ENCODE measurements at regions not wholly inside any gene's neighbourhood (a gene's known extent, or its start where the extent isn't known, plus 50 kb on each side); places are given as distances from the start of the nearest gene placed in this dataset.

DNA sequence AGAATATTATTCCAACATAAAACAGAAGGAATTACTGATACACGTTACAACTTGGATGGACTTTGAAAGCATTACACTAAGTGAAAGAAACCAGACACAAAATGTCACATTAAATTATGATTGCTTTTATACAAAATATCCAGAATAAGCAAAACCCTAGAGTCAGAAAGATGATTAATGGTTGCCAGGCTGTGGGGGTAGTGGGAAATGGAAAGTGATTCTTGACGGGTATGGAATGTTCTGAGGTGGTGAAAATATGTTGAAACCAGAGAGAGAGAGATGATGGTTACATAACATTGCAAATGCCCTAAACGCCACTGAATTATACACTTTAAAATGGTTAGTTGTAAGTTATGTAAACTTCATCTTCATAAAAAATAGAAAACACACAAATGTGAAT, 1057.2 kb upstream of the TMEFF2 start:
- no peak for DNase-seq (ENCODE audit: low spot score)
- H3K4me3 ChIP-seq: no peak overlapping the region
- no peak overlapping the region for H3K27ac ChIP-seq
- TF ChIP-seq CTCF (IDR thresholded peaks at IDR 0.05): no peak

GRCh38 chr2:193250389-193250788, 1055.7 kb upstream of the TMEFF2 start:
- no peak for TF ChIP-seq CTCF (IDR thresholded peaks at IDR 0.05)
- no peak for DNase-seq (ENCODE audit: low spot score)
- Histone ChIP-seq H3K4me3 (no peak overlapping the region), H3K27ac (no peak overlapping the region)

DNA sequence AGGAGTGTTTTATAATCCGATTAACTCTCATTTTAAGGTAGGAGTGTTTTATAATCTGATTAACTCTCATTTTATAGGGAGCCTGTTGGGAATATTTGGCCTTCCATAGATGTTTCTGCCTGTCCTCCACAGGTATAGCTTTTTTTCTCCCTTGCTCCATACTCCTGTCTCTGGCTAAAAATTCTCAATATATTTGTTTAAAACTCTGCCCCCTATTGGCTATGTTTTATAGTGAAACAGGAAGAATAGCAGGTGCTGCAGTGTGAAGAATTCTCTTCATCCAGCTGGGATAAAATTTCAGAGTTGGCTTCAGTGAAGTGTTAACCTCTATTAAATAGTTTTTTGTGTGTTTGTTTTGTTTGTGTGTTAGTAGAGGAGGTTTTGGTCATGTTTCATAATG, 1046.0 kb upstream of the TMEFF2 start:
- DNase-seq (ENCODE audit: low spot score): no peak
- H3K27ac ChIP-seq: no peak overlapping the region
- no peak for TF ChIP-seq CTCF (IDR thresholded peaks at IDR 0.05)
- no peak overlapping the region for H3K4me3 ChIP-seq

DNA sequence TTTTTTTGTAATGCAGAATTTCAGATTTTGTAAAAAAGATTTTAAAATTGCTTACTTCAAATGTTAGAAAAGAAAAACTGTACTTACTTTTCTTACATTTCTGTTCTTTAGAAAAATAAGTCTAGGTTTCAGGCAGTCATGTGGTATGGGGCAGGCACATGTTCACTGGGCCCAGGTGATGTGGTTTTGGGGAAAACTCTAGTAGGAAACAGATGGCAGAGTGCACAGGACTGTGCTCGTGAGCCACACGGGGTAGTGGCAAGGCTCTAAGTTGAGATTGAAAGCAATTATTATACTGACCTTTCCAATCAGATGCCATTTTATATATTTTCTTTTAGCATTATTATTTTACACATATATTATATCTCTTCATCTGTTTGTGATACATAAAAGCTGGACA, 1036.9 kb upstream of the TMEFF2 start:
- no peak for TF ChIP-seq CTCF (IDR thresholded peaks at IDR 0.05)
- Histone ChIP-seq H3K27ac (no peak overlapping the region), H3K4me3 (no peak overlapping the region)
- no peak for DNase-seq (ENCODE audit: low spot score)

DNA sequence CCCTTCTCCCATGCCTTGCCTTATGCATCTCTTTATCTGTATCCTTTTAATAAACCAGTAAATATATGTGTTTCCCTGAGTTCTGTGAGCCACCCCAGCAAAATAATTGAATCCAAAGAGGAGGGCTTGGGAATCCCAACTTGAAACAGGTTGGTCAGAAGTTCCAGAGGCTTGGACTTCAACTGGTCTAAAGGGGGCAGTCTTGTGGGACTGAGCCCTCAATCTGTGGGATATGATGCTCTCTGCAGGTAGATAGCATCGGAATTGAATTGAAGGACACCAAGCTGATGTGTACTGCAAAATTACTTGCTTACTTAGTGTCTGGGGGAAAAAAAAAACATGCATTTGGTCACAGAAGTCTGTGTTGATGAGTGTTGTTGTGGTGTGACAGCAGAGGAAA, 1033.5 kb upstream of the TMEFF2 start:
- H3K27ac ChIP-seq: no peak overlapping the region
- H3K4me3 ChIP-seq: no peak overlapping the region
- no peak for DNase-seq (ENCODE audit: low spot score)
- TF ChIP-seq CTCF (IDR thresholded peaks at IDR 0.05): no peak

- no peak for DNase-seq (ENCODE audit: low spot score)
- Histone ChIP-seq H3K4me3 (no peak overlapping the region), H3K27ac (no peak overlapping the region)
- no peak for TF ChIP-seq CTCF (IDR thresholded peaks at IDR 0.05)
Observed at GRCh38 chr2:193222454-193222853, 1027.7 kb upstream of the TMEFF2 start.

DNA sequence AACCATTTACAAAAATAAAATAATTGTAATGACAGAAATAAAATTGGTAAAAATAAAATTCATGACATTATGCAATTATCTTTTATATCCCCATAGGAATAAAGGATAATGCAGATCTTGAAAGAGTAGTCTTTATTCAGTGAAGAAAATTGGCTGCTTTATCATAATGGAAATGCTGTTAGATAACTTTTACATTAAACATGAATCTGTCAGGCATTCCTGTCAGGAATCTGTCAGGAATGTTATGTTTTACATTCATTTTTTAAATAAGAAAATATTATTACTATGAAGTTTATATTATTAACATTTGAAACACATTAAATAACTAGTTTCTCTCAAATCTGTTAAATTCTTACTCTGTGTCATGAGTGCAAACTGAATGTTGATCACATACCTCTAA, 1024.7 kb upstream of the TMEFF2 start:
- DNase-seq (ENCODE audit: low spot score): no peak
- no peak for TF ChIP-seq CTCF (IDR thresholded peaks at IDR 0.05)
- H3K4me3 ChIP-seq: no peak overlapping the region
- H3K27ac ChIP-seq: no peak overlapping the region
